DLD1 (cell line): ENCODE measurements at regions not wholly inside any gene's neighbourhood (a gene's known extent, or its start where the extent isn't known, plus 50 kb on each side); places are given as distances from the start of the nearest gene placed in this dataset.

Source experiments
- in situ Hi-C: cut with HindIII; loops from 2 replicates; pipeline ENCODE4 v1.10.0; 2017; ENCODE audit warnings: low sequenced_read_pairs

- in situ Hi-C loops = no loop called here
Measured at GRCh38 chr4:11002961-11003360, 318.4 kb upstream of the CLNK start.

- in situ Hi-C loops = no loop called here
Measured at GRCh38 chr4:10998846-10999245, 314.3 kb upstream of the CLNK start.

GRCh38 chr4:10984815-10985214 is 300.2 kb upstream of the CLNK start:
- in situ Hi-C loops = no loop called here

- in situ Hi-C loops = no loop called here
Measured at GRCh38 chr4:10983885-10984640, 299.5 kb upstream of the CLNK start.

- in situ Hi-C loops = no loop called here
Measured at GRCh38 chr4:10983268-10983667, 298.7 kb upstream of the CLNK start.

- in situ Hi-C loops = no loop called here
Measured at GRCh38 chr4:10982305-10982704, 297.7 kb upstream of the CLNK start.

- in situ Hi-C loops = no loop called here
Measured at GRCh38 chr4:10981576-10981975, 297.0 kb upstream of the CLNK start.

- in situ Hi-C loops = no loop called here
Measured at GRCh38 chr4:10981096-10981495, 296.5 kb upstream of the CLNK start.

GRCh38 chr4:10979032-10979431 is 294.5 kb upstream of the CLNK start:
- in situ Hi-C loops = no loop called here

GRCh38 chr4:10977534-10977933 is 293.0 kb upstream of the CLNK start:
- in situ Hi-C loops = no loop called here

- in situ Hi-C loops = no loop called here
Measured at GRCh38 chr4:10974371-10974770, 289.8 kb upstream of the CLNK start.

- in situ Hi-C loops = no loop called here
Measured at GRCh38 chr4:10973686-10974085, 289.1 kb upstream of the CLNK start.

- in situ Hi-C loops = no loop called here
Measured at GRCh38 chr4:10971800-10972401, 287.3 kb upstream of the CLNK start.

GRCh38 chr4:10965196-10965595 is 280.6 kb upstream of the CLNK start:
- in situ Hi-C loops = no loop called here

GRCh38 chr4:10963958-10964703 is 279.6 kb upstream of the CLNK start:
- in situ Hi-C loops = no loop called here

- in situ Hi-C loops = no loop called here
Measured at GRCh38 chr4:10963241-10963640, 278.7 kb upstream of the CLNK start.

GRCh38 chr4:10962246-10962645 is 277.7 kb upstream of the CLNK start:
- in situ Hi-C loops = no loop called here

- in situ Hi-C loops = no loop called here
Measured at GRCh38 chr4:10960389-10960788, 275.8 kb upstream of the CLNK start.

GRCh38 chr4:10959586-10959985 is 275.0 kb upstream of the CLNK start:
- in situ Hi-C loops = no loop called here

GRCh38 chr4:10958226-10958856 is 273.8 kb upstream of the CLNK start:
- in situ Hi-C loops = no loop called here

- in situ Hi-C loops = no loop called here
Measured at GRCh38 chr4:10951306-10951705, 266.7 kb upstream of the CLNK start.
